ENCODE measurements at regions not wholly inside any gene's neighbourhood (a gene's known extent, or its start where the extent isn't known, plus 50 kb on each side); places are given as distances from the start of the nearest gene placed in this dataset.
"Not testable (repeated sequence)": the region's sequence is repeated elsewhere in the genome, so short reads cannot be mapped to it uniquely, and the experiment has no call there.

DNA sequence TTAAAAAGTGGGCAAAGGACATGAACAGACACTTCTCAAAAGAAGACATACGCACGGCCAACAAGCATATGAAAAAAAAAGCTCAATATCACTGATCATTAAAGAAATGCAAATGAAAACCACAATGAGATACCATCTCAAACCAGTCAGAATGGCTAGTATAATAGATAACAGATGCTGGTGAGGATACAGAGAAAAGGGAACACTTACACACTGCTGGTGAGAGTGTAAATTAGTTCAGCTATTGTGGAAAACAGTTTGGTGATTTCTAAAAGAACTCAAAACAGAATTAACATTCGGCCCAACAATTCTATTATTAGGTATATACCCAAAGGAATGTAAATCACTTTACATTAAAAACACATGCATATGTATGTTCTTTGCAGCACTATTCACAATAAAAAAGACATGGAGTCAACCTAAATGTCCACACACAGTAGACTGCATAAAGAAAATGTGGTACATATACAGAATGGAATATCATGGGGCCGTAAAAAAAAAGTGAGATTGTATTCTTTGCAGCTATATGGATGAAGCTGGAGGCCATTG is 1569.0 kb downstream of the OLFM4 start:
- intact Hi-C loops (cut with micrococcal nuclease) = no loop called here
- no peak overlapping the region for H3K4me3 Mint-ChIP-seq
- H3K36me3 Mint-ChIP-seq (ENCODE audit: low read depth) = no peaks in the 10 kb centered on the region
- no peak overlapping the region for H3K27ac Mint-ChIP-seq
- H3K4me1 Mint-ChIP-seq (ENCODE audit: low read depth) = no peaks in the 10 kb centered on the region
- no peaks in the 10 kb centered on the region for H3K27me3 Mint-ChIP-seq (ENCODE audit: insufficient read depth)
- peaks cover 47% of the 10 kb centered on the region for H3K9me3 Mint-ChIP-seq
- DNase-seq (ENCODE audit: low spot score) = no peak

DNA sequence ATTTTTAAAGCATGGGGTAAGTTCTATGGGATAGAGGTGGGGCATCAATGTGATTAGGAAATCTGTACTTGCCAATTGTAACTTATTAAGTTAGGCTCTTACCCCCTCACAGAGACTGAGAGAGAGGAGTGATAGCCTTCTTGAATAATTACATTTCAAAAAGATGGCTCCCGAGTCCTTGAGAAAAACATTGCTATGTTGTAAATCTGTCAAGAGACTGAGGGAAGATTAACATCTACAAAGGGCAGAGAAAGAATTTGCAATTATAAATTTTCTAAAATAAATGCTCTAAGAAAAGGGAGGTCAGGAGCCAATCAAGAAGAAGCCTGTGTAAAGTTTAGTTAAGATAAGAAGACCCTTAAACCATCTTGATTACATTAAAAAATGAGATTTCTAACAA is 1570.8 kb downstream of the OLFM4 start:
- Mint-ChIP-seq H3K9me3 (peaks cover 43% of the 10 kb centered on the region), H3K4me1 (ENCODE audit: low read depth) (no peaks in the 10 kb centered on the region), H3K27ac (no peak overlapping the region), H3K27me3 (ENCODE audit: insufficient read depth) (no peaks in the 10 kb centered on the region), H3K36me3 (ENCODE audit: low read depth) (no peaks in the 10 kb centered on the region), H3K4me3 (no peak overlapping the region)
- DNase-seq (ENCODE audit: low spot score) = no peak
- intact Hi-C loops (cut with micrococcal nuclease) = no loop called here

DNA sequence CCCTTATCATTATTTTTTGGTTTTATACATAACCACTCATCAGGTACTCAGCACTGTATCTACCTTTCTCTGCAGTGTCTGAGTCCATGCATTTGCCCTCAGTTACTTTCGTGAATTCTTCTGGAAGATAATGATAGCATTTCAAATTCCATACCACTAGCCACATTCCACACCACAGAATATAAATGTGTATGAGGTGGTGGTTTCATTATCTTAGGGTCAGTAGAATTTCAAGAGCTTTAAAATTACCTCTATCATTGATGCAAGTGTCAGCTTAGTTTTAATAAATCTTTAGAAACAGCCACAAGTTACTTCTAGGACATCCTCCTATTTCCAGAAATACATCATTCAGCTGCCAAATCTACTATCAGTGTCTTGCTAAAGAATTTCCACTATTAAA is 1578.3 kb downstream of the OLFM4 start:
- Mint-ChIP-seq H3K27me3 (ENCODE audit: insufficient read depth) (no peaks in the 10 kb centered on the region), H3K4me3 (no peak overlapping the region)

DNA sequence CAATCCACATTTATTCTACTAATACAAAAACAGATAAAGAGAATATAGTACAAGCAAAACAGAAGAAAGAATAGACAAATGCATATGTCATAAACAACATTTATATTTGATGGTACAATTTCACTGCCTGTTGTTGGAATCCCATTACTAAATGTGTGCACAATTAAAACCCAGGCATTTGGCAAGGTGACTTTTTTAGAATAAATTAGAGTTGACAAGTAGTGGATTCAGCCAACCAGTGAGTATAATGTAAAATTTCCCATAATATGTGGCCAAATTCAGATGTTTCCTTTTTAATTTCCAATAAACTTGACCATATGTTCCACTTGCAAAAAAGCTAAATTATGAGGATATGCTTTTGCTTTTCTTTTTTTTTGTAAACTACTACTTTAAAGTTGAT is 1578.8 kb downstream of the OLFM4 start:
- Mint-ChIP-seq H3K27ac (no peak overlapping the region), H3K9me3 (peaks cover 24% of the 10 kb centered on the region), H3K4me1 (ENCODE audit: low read depth) (no peaks in the 10 kb centered on the region), H3K36me3 (ENCODE audit: low read depth) (no peaks in the 10 kb centered on the region), H3K4me3 (no peak overlapping the region), H3K27me3 (ENCODE audit: insufficient read depth) (no peaks in the 10 kb centered on the region)
- intact Hi-C loops (cut with micrococcal nuclease) = no loop called here
- DNase-seq (ENCODE audit: low spot score) = no peak

More for the DNA sequence above, 1578.3 kb downstream of the OLFM4 start:
- no peak for DNase-seq (ENCODE audit: low spot score)
- H3K4me1 Mint-ChIP-seq (ENCODE audit: low read depth) = no peaks in the 10 kb centered on the region
- no peaks in the 10 kb centered on the region for H3K36me3 Mint-ChIP-seq (ENCODE audit: low read depth)
- peaks cover 24% of the 10 kb centered on the region for H3K9me3 Mint-ChIP-seq
- intact Hi-C loops (cut with micrococcal nuclease) = no loop called here
- H3K27ac Mint-ChIP-seq = no peak overlapping the region

DNA sequence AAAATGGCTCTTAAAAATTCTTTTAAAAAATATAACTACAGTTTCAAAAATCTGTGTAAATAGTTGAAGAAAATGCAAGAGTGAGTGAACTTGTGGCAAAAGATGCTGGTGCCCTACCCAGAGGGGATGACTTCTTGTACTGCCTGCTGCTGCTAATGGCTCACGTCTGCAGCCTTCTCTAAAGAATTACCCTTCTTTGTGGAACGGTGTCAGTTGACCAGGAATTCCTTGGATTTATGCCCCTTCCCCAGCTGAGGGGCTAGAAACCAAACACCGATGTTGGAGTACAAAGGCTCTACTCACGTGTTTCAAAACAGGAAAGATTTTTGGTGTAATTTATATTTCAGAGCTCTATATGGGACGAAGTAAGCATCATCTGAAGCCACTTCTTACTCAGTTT is 1582.8 kb downstream of the OLFM4 start:
- Mint-ChIP-seq H3K27me3 (ENCODE audit: insufficient read depth) (no peaks in the 10 kb centered on the region), H3K4me1 (ENCODE audit: low read depth) (no peaks in the 10 kb centered on the region), H3K36me3 (ENCODE audit: low read depth) (no peaks in the 10 kb centered on the region), H3K9me3 (peaks cover 10% of the 10 kb centered on the region), H3K4me3 (no peak overlapping the region), H3K27ac (no peak overlapping the region)
- intact Hi-C loops (cut with micrococcal nuclease) = no loop called here
- DNase-seq (ENCODE audit: low spot score) = no peak

DNA sequence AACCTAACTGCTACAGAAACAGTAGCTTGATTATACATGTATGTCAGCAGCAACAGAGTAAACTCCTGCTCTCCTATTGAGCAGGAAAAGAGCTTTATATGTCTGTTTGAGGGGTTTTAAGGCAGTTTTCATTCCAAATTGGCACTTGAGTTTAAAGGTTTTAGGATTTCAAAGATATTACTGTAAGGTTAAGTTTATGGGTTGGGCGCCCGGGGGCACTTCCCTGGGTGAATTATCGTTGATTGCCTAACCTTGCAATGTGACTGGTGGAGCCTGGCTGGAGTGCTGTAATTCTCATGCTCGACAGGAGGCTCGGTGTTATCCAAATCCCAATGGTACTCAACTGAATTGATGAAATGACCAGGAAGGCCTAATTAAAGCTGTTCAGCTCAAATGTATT is 1586.1 kb downstream of the OLFM4 start:
- no peaks in the 10 kb centered on the region for H3K27me3 Mint-ChIP-seq (ENCODE audit: insufficient read depth)
- peaks cover 17% of the 10 kb centered on the region for H3K9me3 Mint-ChIP-seq
- H3K36me3 Mint-ChIP-seq (ENCODE audit: low read depth) = no peaks in the 10 kb centered on the region
- DNase-seq (ENCODE audit: low spot score) = no peak
- intact Hi-C loops (cut with micrococcal nuclease) = no loop called here
- H3K4me3 Mint-ChIP-seq = no peak overlapping the region
- H3K4me1 Mint-ChIP-seq (ENCODE audit: low read depth) = no peaks in the 10 kb centered on the region
- no peak overlapping the region for H3K27ac Mint-ChIP-seq

DNA sequence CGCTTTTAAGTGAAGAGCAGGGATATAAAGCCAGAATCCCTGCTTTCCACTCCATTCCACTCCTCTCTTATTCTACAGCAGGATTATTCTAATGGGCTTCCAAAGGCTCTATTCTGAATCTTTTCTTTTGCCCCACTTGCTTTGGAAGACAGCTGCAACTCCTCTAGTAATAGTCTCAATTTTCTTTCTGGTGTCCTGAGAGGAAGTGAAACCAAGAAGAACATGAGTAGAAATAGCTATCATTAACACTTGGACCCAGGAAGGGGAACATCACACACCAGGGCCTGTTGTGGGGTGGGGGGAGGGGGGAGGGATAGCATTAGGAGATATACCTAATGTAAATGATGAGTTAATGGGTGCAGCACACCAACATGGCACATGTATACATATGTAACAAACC is 1597.9 kb downstream of the OLFM4 start:
- H3K9me3 Mint-ChIP-seq = peaks cover 14% of the 10 kb centered on the region
- H3K4me1 Mint-ChIP-seq (ENCODE audit: low read depth); H3K36me3 Mint-ChIP-seq (ENCODE audit: low read depth); H3K4me3 Mint-ChIP-seq; H3K27me3 Mint-ChIP-seq (ENCODE audit: insufficient read depth); DNase-seq (ENCODE audit: low spot score); intact Hi-C loops (cut with micrococcal nuclease); H3K27ac Mint-ChIP-seq: not testable (repeated sequence)

DNA sequence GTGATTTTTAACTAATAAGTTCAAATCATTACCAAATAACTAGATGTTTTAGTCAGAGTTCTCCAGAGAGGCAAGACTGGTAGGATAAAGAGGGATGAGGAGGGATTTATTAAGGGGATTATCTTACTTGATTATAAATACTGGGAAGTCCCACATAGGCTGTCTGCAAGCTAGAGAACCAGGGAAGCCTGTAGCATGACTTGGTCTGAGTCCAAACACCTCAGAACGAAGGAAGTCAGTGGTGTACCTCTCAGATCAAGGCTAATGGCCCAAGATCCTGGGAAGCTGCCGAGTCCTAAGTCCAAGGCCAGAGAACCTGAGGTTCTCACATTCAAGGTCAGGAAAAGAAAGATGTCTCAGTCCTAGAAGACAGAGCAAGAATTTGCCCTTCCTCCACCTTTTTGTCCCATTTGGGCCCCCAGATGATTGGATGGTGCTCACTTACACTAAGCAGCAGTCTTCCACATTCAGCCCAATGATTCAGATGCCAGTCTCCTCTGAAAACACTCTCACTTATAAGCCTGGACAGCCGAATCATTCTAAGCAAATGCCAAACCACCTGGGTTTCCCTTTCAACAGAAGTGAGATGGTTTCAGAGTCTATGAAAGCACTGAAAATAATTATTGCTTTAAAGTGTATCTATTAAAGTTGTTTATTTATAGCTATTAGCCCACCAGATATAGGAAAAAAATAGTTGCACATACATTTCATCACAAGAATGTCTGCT is 1599.2 kb downstream of the OLFM4 start:
- Mint-ChIP-seq H3K4me3 (no peak overlapping the region), H3K27me3 (ENCODE audit: insufficient read depth) (no peaks in the 10 kb centered on the region), H3K4me1 (ENCODE audit: low read depth) (no peaks in the 10 kb centered on the region), H3K36me3 (ENCODE audit: low read depth) (no peaks in the 10 kb centered on the region), H3K9me3 (peaks cover 10% of the 10 kb centered on the region), H3K27ac (no peak overlapping the region)
- DNase-seq (ENCODE audit: low spot score) = no peak
- intact Hi-C loops (cut with micrococcal nuclease) = no loop called here

DNA sequence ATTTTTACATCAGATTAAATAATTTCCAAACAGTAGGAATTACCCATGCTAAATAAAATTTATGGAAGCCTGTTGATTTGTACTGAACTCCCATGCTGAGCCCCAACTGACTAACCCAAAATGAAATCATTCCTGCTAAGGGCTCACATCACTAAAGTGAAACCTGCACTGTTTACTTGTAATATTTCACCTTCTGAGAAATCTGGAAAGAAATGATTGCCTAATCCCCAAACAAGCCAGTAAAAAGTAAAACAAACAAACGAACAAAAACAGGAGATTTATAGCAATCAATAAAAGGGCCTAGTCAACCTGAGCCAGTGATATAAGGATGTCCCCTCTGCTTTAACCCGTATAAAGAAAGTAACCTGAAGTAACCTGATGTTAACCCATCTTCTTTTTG is 1599.8 kb downstream of the OLFM4 start:
- Mint-ChIP-seq H3K27me3 (ENCODE audit: insufficient read depth) (no peaks in the 10 kb centered on the region), H3K4me1 (ENCODE audit: low read depth) (no peaks in the 10 kb centered on the region), H3K4me3 (no peak overlapping the region), H3K9me3 (peaks cover 10% of the 10 kb centered on the region), H3K27ac (no peak overlapping the region), H3K36me3 (ENCODE audit: low read depth) (no peaks in the 10 kb centered on the region)
- intact Hi-C loops (cut with micrococcal nuclease) = no loop called here
- DNase-seq (ENCODE audit: low spot score) = no peak

DNA sequence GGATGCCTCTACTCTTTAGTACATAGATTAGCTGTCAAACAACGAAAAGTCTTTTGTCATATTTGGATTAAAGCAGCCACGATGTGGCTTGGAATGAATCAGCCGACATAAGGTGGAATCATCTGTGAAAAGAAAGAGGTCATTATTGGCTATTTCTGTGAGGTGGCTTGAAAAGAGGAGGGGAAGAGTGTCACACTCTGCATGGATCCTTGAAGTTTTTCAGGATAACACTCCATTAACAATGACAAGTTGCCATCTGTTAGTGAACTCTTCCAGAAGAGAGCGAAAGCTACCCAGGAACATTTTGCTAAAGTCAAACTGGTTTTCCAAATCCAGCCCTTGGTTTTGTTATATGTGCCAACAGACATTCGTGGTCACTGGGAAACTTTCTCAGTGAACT is 1604.8 kb downstream of the OLFM4 start:
- Mint-ChIP-seq H3K9me3 (peaks cover 4% of the 10 kb centered on the region), H3K27ac (no peak overlapping the region), H3K27me3 (ENCODE audit: insufficient read depth) (no peaks in the 10 kb centered on the region), H3K36me3 (ENCODE audit: low read depth) (no peaks in the 10 kb centered on the region), H3K4me1 (ENCODE audit: low read depth) (no peaks in the 10 kb centered on the region), H3K4me3 (no peak overlapping the region)
- intact Hi-C loops (cut with micrococcal nuclease) = no loop called here
- no peak for DNase-seq (ENCODE audit: low spot score)

DNA sequence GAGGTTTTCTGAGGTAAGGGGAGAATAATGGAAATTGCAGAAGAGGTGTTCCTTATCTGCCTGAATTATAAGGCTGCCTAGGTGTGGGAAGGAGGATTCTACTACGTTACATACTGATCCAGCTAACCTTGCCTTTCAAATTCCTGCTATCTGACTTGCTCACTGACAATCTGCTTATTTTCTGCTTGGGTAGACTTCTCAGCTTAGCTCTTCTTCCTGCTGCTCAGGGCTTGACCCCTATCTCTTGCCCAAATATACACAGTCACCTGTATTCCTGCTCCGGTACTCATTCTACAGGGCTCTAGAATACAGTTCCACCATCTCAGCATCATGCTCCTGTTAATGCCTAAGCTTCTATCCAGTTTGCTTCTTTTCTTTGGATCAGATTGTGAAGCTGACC is 1607.6 kb downstream of the OLFM4 start:
- no peaks in the 10 kb centered on the region for H3K27me3 Mint-ChIP-seq (ENCODE audit: insufficient read depth)
- intact Hi-C loops (cut with micrococcal nuclease) = no loop called here
- no peaks in the 10 kb centered on the region for H3K36me3 Mint-ChIP-seq (ENCODE audit: low read depth)
- no peak for DNase-seq (ENCODE audit: low spot score)
- no peak overlapping the region for H3K4me3 Mint-ChIP-seq
- peaks cover 9% of the 10 kb centered on the region for H3K9me3 Mint-ChIP-seq
- H3K27ac Mint-ChIP-seq = no peak overlapping the region
- H3K4me1 Mint-ChIP-seq (ENCODE audit: low read depth) = no peaks in the 10 kb centered on the region

DNA sequence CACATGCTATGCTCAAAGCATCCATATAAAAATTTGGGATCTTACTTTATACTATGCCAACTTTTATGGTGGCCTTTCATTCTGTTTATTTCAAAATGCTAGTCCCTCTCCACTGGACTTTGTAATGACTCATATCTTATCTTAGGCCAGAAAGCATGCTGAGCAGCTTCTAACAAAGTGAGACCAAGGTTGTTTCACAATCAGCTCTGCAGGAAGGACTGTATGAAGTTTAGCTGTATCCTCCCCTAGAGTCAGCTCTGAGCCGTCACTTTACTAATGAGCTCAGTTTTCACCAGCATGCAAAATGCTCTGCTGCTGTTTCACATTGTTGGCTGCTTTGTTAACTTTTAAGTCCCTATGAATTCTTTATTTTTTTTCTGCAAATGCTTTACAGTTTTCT is 1608.8 kb downstream of the OLFM4 start:
- Mint-ChIP-seq H3K27me3 (ENCODE audit: insufficient read depth) (no peaks in the 10 kb centered on the region), H3K9me3 (peaks cover 6% of the 10 kb centered on the region), H3K4me3 (no peak overlapping the region), H3K27ac (no peak overlapping the region), H3K36me3 (ENCODE audit: low read depth) (no peaks in the 10 kb centered on the region), H3K4me1 (ENCODE audit: low read depth) (no peaks in the 10 kb centered on the region)
- intact Hi-C loops (cut with micrococcal nuclease) = no loop called here
- no peak for DNase-seq (ENCODE audit: low spot score)

DNA sequence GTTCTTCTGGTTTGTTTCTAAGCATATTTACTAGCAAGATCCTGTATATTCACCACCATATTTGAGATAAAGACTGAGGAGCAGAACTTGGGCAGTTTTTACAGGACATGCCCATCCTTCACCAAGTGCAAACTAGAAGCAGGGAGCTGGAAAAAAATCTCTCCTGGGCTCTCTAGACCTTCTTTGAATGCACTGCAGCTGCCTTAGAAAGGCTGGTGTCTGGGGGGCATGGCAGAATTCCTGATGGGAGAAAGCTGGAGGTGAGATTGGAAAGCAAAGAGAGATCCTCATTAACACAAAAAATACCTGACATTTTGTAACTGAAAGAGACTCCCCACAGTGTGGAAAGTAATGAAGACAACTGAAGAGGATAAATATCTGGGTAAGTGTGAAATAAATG is 1612.1 kb downstream of the OLFM4 start:
- no peak overlapping the region for H3K27ac Mint-ChIP-seq
- no peak overlapping the region for H3K4me3 Mint-ChIP-seq
- no peak for DNase-seq (ENCODE audit: low spot score)
- no peaks in the 10 kb centered on the region for H3K4me1 Mint-ChIP-seq (ENCODE audit: low read depth)
- peaks cover 9% of the 10 kb centered on the region for H3K9me3 Mint-ChIP-seq
- no peaks in the 10 kb centered on the region for H3K36me3 Mint-ChIP-seq (ENCODE audit: low read depth)
- intact Hi-C loops (cut with micrococcal nuclease) = no loop called here
- no peaks in the 10 kb centered on the region for H3K27me3 Mint-ChIP-seq (ENCODE audit: insufficient read depth)

DNA sequence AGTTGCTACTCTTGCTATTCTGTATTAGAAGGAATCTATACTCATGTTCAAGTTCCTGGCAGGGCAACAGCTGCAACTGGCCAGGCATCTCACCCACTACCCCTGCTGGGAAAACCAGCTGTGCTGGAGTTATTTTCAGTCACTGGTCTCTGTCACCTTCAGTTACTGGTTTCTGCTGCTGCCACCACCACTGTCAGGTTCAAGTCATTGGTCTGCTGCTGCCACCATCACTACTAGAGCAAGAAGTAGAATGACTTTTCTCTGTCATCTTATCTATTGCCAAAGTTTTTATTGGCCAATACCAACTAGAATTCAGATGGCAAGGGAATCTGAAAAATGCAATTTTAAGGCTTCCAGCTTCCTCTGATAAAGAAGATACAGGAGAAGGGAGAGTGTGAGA is 1615.2 kb downstream of the OLFM4 start:
- DNase-seq (ENCODE audit: low spot score) = no peak
- no peaks in the 10 kb centered on the region for H3K27me3 Mint-ChIP-seq (ENCODE audit: insufficient read depth)
- peaks cover 13% of the 10 kb centered on the region for H3K9me3 Mint-ChIP-seq
- no peak overlapping the region for H3K4me3 Mint-ChIP-seq
- H3K27ac Mint-ChIP-seq = no peak overlapping the region
- no peaks in the 10 kb centered on the region for H3K4me1 Mint-ChIP-seq (ENCODE audit: low read depth)
- intact Hi-C loops (cut with micrococcal nuclease) = no loop called here
- H3K36me3 Mint-ChIP-seq (ENCODE audit: low read depth) = no peaks in the 10 kb centered on the region
